ENCODE measurements at regions not wholly inside any gene's neighbourhood (a gene's known extent, or its start where the extent isn't known, plus 50 kb on each side); places are given as distances from the start of the nearest gene placed in this dataset.

DNA sequence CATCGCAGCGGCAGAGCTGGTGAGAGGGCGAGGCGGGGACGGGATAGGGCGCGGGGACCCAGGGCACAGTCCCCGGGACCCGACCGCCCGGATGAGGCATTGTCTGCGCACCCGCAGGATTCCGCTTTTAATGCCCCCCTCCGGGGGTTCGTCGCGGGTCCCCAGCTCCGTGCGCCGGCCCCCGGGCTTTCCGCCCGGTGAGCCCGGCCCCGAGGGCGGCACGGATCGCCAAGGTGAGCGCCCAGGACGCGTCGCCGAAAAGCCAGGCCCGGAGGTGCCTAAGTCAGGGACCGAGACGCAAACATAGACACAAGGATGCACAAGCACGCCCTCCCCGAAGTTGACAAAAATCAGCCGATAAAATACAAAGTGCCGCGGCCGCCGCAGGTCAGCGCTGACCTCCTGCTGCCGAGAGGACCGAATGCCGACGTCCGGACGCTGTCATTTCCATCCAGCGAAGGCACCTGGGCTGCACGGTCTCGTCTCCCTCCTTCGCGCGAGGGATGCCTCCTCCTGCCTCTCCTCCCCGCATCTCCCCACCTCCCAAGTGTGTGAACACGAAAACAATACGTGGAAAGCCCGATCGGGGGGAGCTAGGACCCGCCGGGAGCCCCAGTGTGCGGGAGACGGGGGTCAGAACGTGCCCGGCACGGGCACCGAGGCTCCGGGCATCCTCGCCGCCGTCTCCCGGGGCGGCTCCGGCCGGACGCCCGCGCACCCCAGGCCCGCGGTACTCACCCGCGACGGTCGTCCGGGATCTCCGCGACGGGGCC lies 101.1 kb upstream of the SOD1 start:
- no peaks in the 10 kb centered on the region for H3K9me3 ChIP-seq (replicated peaks)
- no peaks in the 10 kb centered on the region for H3K36me3 ChIP-seq
- H3K27ac ChIP-seq, result no peak overlapping the region
- peaks cover 14% of the 10 kb centered on the region for H3K27me3 ChIP-seq (replicated peaks)
- H3K4me1 ChIP-seq (replicated peaks), result peaks cover 30% of the 10 kb centered on the region
- peak in 1 of 2 experiments; percentile 48 for DNase-seq (ENCODE audit: low read depth in 1 of 2, low spot score in 2 of 2)
- peak overlapping the region; percentile 82 for H3K4me3 ChIP-seq

DNA sequence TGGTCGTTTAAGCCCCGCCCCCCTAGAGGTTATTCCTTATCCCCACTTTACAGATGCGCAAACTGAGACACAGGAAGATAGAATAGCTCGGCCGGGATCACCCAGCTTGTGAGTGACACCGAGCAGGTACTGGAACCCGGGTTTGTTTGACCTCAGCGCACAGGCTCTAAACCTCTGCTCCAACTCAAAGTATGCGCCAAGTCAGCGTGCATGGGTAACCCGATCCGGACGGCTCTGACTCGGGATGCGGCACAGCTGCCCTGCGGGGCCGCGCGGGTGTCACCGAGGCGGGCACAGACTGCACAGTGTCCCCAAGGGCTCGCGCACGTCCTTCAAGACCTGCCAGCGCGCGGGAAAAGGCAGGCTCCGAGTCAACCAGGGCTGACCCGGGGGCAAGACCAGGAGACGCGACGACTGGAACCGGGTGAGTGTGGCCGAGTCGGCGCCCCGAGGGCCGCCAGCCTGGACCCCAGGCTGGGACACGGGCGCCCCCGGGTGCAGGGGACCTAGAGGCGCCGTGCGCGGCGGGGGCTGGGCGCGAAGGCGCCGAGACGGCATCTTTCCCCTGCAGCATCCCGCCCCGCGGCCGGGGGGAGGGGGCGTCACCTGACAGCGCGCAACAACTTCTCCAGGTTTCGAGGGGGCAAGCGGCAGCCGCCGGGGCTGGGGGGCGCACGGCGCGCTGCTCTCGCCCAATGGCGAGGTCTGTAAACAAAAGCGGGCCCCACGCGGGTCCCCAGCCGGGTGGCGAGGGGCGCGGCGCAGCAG lies 101.9 kb upstream of the SOD1 start:
- H3K9me3 ChIP-seq (replicated peaks), result no peaks in the 10 kb centered on the region
- peaks cover 14% of the 10 kb centered on the region for H3K27me3 ChIP-seq (replicated peaks)
- DNase-seq (ENCODE audit: low read depth in 1 of 2, low spot score in 2 of 2), result no peak
- peaks cover 30% of the 10 kb centered on the region for H3K4me1 ChIP-seq (replicated peaks)
- H3K27ac ChIP-seq, result no peak overlapping the region
- H3K4me3 ChIP-seq, result peak overlapping the region; percentile 82
- no peaks in the 10 kb centered on the region for H3K36me3 ChIP-seq

DNA sequence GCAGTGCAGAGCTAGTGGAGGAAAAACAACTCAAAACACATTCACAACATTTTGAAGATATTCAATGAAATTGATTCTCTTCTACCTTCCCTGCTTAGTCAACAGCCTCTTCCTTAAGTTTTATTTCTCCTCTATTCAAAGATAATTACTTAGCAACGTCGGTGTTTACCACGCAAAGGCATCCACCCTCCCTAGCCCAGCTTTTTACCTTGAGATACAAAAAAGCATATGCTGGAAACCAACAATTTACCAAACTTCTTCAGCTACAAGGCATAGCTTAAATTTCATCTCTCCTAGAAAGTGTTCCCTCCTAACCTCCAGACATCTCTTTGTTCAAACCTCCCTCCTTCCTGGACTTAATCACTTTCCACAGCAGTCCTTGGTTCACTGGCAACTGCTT lies 102.8 kb upstream of the SOD1 start:
- Histone ChIP-seq H3K9me3 (replicated peaks) (no peaks in the 10 kb centered on the region), H3K36me3 (no peaks in the 10 kb centered on the region), H3K27ac (no peak overlapping the region), H3K4me3 (no peak overlapping the region), H3K4me1 (replicated peaks) (peaks cover 30% of the 10 kb centered on the region), H3K27me3 (replicated peaks) (peaks cover 14% of the 10 kb centered on the region)
- DNase-seq (ENCODE audit: low read depth in 1 of 2, low spot score in 2 of 2), result no peak

DNA sequence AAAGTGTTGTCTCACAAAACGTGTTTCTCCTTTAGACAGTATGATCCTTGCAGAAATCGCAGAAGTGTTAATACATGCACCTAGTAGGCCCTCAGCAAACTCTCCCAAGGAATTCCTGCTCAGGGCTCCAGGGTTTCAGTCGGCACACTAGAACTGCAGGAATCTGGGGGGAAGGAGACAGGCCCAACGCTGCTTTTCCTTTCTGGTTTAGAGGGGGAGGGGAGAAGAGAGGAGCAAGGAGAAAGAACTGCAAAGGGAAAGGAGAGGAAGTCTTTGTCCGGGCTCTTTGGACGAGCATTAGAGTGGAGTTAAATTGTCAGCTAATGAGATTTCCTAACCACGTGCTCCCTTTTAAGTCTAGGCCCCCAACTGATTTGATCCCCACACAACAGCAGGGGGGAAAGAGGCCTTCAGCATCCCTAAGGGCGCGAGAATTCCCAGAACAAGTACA lies 103.7 kb upstream of the SOD1 start:
- H3K9me3 ChIP-seq (replicated peaks), result no peaks in the 10 kb centered on the region
- DNase-seq (ENCODE audit: low read depth in 1 of 2, low spot score in 2 of 2), result no peak
- H3K27ac ChIP-seq, result no peak overlapping the region
- H3K4me1 ChIP-seq (replicated peaks), result peaks cover 30% of the 10 kb centered on the region
- H3K27me3 ChIP-seq (replicated peaks), result peaks cover 14% of the 10 kb centered on the region
- no peak overlapping the region for H3K4me3 ChIP-seq
- no peaks in the 10 kb centered on the region for H3K36me3 ChIP-seq

DNA sequence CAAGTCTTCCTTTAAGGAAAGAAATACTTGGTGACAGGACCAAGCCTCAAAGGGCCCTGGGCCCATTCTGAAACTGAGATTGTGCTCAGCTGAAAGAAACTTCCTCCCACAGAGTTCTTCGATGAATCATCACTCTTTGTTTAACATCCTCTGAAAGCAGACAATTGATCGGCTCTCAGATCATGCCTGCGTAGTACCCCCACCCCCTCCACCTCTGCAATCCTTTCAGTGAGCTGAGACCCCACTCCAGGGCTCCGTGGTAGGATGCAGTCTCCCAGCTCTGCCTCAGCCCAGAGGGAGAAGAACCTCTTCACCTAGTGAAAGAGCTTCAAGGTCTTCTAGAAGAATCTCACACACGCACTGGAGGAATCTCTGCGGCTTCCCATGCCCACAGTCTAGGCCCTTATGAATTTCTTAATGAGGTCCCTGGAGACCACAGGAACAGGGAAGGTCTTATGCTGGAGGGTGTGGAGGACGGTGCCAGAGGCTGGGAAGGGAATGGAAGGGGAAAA lies 104.9 kb upstream of the SOD1 start:
- H3K4me3 ChIP-seq, result no peak overlapping the region
- peaks cover 14% of the 10 kb centered on the region for H3K27me3 ChIP-seq (replicated peaks)
- H3K36me3 ChIP-seq, result no peaks in the 10 kb centered on the region
- no peak overlapping the region for H3K27ac ChIP-seq
- DNase-seq (ENCODE audit: low read depth in 1 of 2, low spot score in 2 of 2), result peak; percentile 48 to 77
- H3K4me1 ChIP-seq (replicated peaks), result peaks cover 27% of the 10 kb centered on the region
- no peaks in the 10 kb centered on the region for H3K9me3 ChIP-seq (replicated peaks)

DNA sequence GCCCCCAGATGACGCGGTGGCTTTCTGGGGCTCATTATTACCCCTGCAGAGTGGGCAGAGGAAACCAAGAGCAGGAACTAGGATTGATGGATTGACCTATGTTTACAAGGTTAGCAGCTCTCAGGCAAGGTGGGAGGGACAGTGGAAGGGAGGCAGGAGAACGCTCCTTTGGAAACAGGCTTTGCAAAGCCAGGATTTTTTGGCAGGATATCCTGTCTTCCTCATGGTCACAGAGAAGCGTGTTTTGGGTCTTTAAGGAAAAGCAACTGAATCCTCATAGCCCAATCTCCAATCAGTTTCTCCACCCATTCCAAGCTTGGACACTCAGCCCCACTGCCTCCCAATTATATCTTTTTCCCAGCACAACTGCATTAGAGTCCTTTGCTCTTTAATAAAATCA lies 105.6 kb upstream of the SOD1 start:
- no peak for DNase-seq (ENCODE audit: low read depth in 1 of 2, low spot score in 2 of 2)
- peaks cover 25% of the 10 kb centered on the region for H3K4me1 ChIP-seq (replicated peaks)
- H3K9me3 ChIP-seq (replicated peaks), result no peaks in the 10 kb centered on the region
- no peaks in the 10 kb centered on the region for H3K36me3 ChIP-seq
- H3K27ac ChIP-seq, result no peak overlapping the region
- H3K27me3 ChIP-seq (replicated peaks), result peaks cover 14% of the 10 kb centered on the region
- H3K4me3 ChIP-seq, result no peak overlapping the region

DNA sequence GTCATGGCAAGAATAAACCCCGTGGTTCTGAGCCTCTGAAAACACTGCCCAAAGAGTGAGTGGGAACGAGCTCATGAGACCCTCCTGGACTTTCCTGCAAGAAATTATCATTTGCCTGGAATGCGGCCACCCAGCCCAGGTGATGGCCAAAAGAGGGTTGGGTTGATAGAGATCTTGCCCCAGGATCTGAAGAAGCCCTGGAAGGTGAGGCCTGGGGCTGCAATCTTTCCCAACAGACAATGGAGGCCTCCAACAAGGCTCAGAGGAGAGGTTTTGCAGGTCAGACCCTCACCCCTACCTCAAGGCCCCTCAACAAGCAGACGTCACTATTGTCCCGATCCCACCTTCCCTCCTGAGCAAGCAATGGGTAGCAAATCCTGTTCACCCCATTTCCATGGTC lies 106.0 kb upstream of the SOD1 start:
- H3K27me3 ChIP-seq (replicated peaks), result peaks cover 14% of the 10 kb centered on the region
- H3K4me3 ChIP-seq, result no peak overlapping the region
- H3K4me1 ChIP-seq (replicated peaks), result peaks cover 22% of the 10 kb centered on the region
- no peak for DNase-seq (ENCODE audit: low read depth in 1 of 2, low spot score in 2 of 2)
- H3K9me3 ChIP-seq (replicated peaks), result no peaks in the 10 kb centered on the region
- H3K27ac ChIP-seq, result no peak overlapping the region
- no peaks in the 10 kb centered on the region for H3K36me3 ChIP-seq

DNA sequence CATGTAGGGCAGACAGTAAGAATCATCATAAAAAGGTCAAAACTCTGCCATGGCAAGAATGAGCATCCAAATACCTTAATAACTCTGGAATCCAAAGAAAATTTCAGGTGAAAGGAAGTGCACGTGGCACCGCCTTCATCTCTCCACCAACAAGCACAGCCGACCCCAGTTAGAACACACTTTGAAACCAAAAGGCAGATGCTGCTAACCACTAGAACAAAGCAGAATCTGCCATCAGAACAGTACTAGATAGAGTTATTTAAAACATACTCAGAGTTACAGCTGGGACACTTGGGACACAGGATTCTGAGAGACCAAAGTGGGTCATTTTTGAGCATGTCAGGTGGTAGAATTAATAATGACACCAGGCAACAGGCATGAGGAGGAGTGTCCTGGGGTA lies 106.7 kb upstream of the SOD1 start:
- Histone ChIP-seq H3K4me3 (no peak overlapping the region), H3K9me3 (replicated peaks) (no peaks in the 10 kb centered on the region), H3K36me3 (no peaks in the 10 kb centered on the region), H3K27me3 (replicated peaks) (peaks cover 12% of the 10 kb centered on the region), H3K27ac (no peak overlapping the region), H3K4me1 (replicated peaks) (peaks cover 16% of the 10 kb centered on the region)
- DNase-seq (ENCODE audit: low read depth in 1 of 2, low spot score in 2 of 2), result no peak

DNA sequence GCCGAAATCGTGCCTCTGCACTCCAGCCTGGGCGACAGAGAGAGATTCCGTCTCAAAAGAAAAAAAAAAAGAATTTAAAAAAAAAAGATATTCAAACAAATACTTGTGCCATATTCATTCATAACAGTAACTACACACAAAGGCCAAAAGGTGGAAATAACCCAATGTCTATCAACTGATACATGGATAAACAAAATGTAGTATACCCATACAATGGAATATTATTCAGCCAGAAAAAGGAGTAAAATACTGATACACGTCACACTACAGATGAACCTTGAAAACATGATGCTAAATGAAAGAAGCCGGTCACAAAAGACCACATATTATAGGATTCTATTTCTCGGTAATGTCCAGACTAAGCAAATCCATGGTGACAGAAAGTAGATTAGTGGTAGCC lies 109.4 kb upstream of the SOD1 start:
- no peaks in the 10 kb centered on the region for H3K27me3 ChIP-seq (replicated peaks)
- no peak overlapping the region for H3K4me3 ChIP-seq
- DNase-seq (ENCODE audit: low read depth in 1 of 2, low spot score in 2 of 2), result no peak
- H3K4me1 ChIP-seq (replicated peaks), result peaks cover 11% of the 10 kb centered on the region
- H3K9me3 ChIP-seq (replicated peaks), result no peaks in the 10 kb centered on the region
- H3K27ac ChIP-seq, result no peak overlapping the region
- H3K36me3 ChIP-seq, result no peaks in the 10 kb centered on the region

DNA sequence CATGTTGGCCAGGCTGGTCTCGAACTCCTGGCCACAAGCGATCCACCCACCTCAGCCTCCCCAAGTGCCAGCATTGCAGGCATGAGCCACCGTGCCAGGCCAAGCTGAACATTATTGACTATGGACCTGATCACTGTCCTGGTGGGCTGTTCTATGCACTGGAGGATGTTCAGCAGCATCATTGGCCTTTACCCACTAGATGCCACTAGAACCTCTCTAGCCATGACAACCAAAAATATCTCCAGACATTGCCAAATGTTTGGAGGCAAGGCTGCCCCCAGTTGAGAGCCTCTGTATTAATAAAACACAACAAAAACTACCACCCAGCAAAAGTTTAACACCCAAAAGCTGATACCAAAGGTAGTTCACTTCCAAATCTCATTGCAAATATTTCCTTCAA lies 110.8 kb upstream of the SOD1 start:
- no peaks in the 10 kb centered on the region for H3K27me3 ChIP-seq (replicated peaks)
- DNase-seq (ENCODE audit: low read depth in 1 of 2, low spot score in 2 of 2), result no peak
- H3K4me3 ChIP-seq, result no peak overlapping the region
- H3K36me3 ChIP-seq, result no peaks in the 10 kb centered on the region
- H3K9me3 ChIP-seq (replicated peaks), result no peaks in the 10 kb centered on the region
- no peak overlapping the region for H3K27ac ChIP-seq
- peaks cover 3% of the 10 kb centered on the region for H3K4me1 ChIP-seq (replicated peaks)

DNA sequence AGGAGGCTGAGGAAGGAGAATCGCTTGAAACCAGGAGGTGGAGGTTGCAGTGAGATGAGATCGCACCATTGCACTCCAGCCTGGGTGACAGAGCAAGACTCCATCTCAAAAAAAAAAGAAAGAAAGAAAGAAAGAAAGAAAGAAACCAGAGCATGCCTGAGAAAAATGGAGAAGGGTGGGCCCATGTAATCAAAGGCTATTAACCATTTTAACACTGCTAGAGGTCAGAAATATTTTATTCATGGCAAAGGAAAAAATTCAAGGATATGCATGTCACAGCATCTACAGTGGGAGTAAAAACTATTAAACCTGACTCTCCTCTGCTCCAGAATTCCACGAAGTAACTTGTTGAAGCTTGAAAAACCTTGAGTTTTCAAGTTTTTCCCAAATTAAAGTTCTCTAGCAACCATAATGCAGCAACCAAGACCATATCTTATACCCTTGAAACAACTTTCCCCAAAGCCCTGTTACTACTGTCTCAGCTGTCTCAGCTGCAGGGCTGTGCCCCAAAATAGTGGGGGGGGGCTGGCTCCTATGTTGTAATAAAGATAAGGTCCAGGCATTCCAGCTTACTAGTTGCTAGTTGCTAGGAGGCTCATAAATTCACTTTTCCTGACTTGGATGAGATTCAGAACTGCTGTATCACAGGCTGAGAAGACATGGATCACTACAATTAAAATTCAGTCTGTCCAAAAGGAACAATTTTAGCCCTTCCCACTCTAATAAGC lies 112.9 kb upstream of the SOD1 start:
- no peak overlapping the region for H3K27ac ChIP-seq
- H3K9me3 ChIP-seq (replicated peaks), result no peaks in the 10 kb centered on the region
- no peaks in the 10 kb centered on the region for H3K27me3 ChIP-seq (replicated peaks)
- H3K4me1 ChIP-seq (replicated peaks), result peaks cover 14% of the 10 kb centered on the region
- no peak overlapping the region for H3K4me3 ChIP-seq
- no peaks in the 10 kb centered on the region for H3K36me3 ChIP-seq
- DNase-seq (ENCODE audit: low read depth in 1 of 2, low spot score in 2 of 2), result no peak

DNA sequence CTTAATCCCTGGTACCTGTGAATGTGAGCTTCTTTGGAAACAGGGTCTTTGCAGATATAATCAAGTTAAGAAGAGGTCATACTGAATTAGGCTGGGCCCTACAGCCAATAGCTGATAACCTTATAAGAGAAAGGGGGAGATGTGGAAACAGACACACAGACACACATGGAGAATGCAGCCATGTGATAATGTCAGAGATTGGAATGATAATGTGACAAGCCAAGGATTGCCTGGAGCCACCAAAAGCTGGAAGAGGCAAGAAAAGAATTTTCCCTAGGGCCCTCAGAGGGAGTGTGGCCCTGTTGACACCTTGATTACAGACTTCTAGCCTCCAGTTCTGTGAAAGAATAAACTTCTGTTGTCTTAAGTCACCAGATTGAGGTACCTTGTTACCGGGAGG lies 114.5 kb upstream of the SOD1 start:
- Histone ChIP-seq H3K4me3 (no peak overlapping the region), H3K27me3 (replicated peaks) (no peaks in the 10 kb centered on the region), H3K4me1 (replicated peaks) (peaks cover 23% of the 10 kb centered on the region), H3K27ac (no peak overlapping the region), H3K9me3 (replicated peaks) (no peaks in the 10 kb centered on the region), H3K36me3 (no peaks in the 10 kb centered on the region)
- DNase-seq (ENCODE audit: low read depth in 1 of 2, low spot score in 2 of 2), result no peak

DNA sequence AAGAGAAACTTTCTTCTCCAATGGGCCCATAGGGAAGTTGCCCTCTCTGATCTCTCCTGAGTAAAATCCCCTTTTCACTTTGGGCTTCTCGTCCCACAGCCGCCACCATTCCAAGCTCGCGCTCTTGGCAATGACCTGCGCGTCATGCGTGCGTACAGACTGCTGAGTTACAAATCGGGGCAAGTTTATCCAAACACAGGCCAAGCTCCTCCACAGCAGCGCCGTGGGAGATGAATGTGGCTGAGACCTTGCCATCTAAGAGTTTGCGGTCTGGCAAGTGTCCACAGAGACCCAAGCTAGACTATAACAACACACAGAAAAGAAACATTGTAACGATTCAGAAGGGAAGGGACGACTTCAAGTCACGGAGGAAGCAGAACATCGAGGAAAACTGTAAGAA lies 116.3 kb upstream of the SOD1 start:
- H3K36me3 ChIP-seq, result no peaks in the 10 kb centered on the region
- peak; percentile 85 to 92 for DNase-seq (ENCODE audit: low read depth in 1 of 2, low spot score in 2 of 2)
- H3K4me3 ChIP-seq, result peak overlapping the region; percentile 3
- peaks cover 23% of the 10 kb centered on the region for H3K4me1 ChIP-seq (replicated peaks)
- no peaks in the 10 kb centered on the region for H3K27me3 ChIP-seq (replicated peaks)
- no peaks in the 10 kb centered on the region for H3K9me3 ChIP-seq (replicated peaks)
- H3K27ac ChIP-seq, result no peak overlapping the region

DNA sequence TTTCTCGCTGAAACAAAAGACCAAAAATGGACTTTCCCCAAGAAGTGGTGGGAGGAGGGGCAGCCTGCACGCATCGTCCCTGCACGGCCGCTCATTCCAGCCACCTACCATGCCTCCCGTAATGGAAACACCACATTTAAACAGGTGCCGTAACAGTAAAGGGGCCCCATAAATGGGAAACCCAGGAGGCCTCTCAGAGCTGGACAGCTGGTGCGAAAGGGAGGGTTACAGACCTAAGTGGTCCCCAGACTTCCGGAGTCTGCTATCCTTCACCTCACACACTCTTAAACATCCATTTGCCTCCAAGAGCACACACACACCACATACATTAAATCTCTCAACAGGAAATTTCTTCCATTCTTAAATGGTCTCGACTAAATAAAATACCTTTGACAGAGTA lies 120.7 kb upstream of the SOD1 start:
- H3K27ac ChIP-seq, result no peak overlapping the region
- H3K4me1 ChIP-seq (replicated peaks), result peaks cover 22% of the 10 kb centered on the region
- H3K27me3 ChIP-seq (replicated peaks), result no peaks in the 10 kb centered on the region
- H3K4me3 ChIP-seq, result no peak overlapping the region
- no peaks in the 10 kb centered on the region for H3K36me3 ChIP-seq
- DNase-seq (ENCODE audit: low read depth in 1 of 2, low spot score in 2 of 2), result no peak
- H3K9me3 ChIP-seq (replicated peaks), result no peaks in the 10 kb centered on the region; the same call in 1 of the 2 replicates
